ENCODE measurements at regions not wholly inside any gene's neighbourhood (a gene's known extent, or its start where the extent isn't known, plus 50 kb on each side); places are given as distances from the start of the nearest gene placed in this dataset.

- DNase-seq (ENCODE audit: low read depth) = no peak
Measured at GRCh38 chr13:34816245-34816884, 125.7 kb upstream of the NBEA start.

GRCh38 chr13:34816908-34817665 is 125.0 kb upstream of the NBEA start:
- DNase-seq (ENCODE audit: low read depth) = no peak

- DNase-seq (ENCODE audit: low read depth) = no peak
Measured at GRCh38 chr13:34822650-34823049, 119.4 kb upstream of the NBEA start.

- DNase-seq (ENCODE audit: low read depth) = no peak
Measured at GRCh38 chr13:34826432-34826831, 115.6 kb upstream of the NBEA start.

- DNase-seq (ENCODE audit: low read depth) = no peak
Measured at GRCh38 chr13:34833562-34834182, 108.4 kb upstream of the NBEA start.

- no peak for DNase-seq (ENCODE audit: low read depth)
Measured at GRCh38 chr13:34842466-34842865, 99.6 kb upstream of the NBEA start.

GRCh38 chr13:34847766-34848165 is 94.3 kb upstream of the NBEA start:
- no peak for DNase-seq (ENCODE audit: low read depth)

- DNase-seq (ENCODE audit: low read depth) = no peak
Measured at GRCh38 chr13:34849406-34849805, 92.7 kb upstream of the NBEA start.

- no peak for DNase-seq (ENCODE audit: low read depth)
Measured at GRCh38 chr13:34853161-34853560, 88.9 kb upstream of the NBEA start.

GRCh38 chr13:34857558-34858325 is 84.3 kb upstream of the NBEA start:
- DNase-seq (ENCODE audit: low read depth) = no peak

GRCh38 chr13:34862311-34862710 is 79.8 kb upstream of the NBEA start:
- no peak for DNase-seq (ENCODE audit: low read depth)

GRCh38 chr13:34862716-34863115 is 79.4 kb upstream of the NBEA start:
- DNase-seq (ENCODE audit: low read depth) = no peak

- no peak for DNase-seq (ENCODE audit: low read depth)
Measured at GRCh38 chr13:34863360-34864135, 78.5 kb upstream of the NBEA start.

GRCh38 chr13:34864671-34865070 is 77.4 kb upstream of the NBEA start:
- no peak for DNase-seq (ENCODE audit: low read depth)

- DNase-seq (ENCODE audit: low read depth) = no peak
Measured at GRCh38 chr13:34867590-34867989, 74.5 kb upstream of the NBEA start.

GRCh38 chr13:34868733-34869132 is 73.3 kb upstream of the NBEA start:
- DNase-seq (ENCODE audit: low read depth) = no peak

GRCh38 chr13:34869696-34870095 is 72.4 kb upstream of the NBEA start:
- DNase-seq (ENCODE audit: low read depth) = no peak

GRCh38 chr13:34878329-34878728 is 63.7 kb upstream of the NBEA start:
- DNase-seq (ENCODE audit: low read depth) = no peak

GRCh38 chr13:34879851-34880250 is 62.2 kb upstream of the NBEA start:
- DNase-seq (ENCODE audit: low read depth) = no peak

GRCh38 chr13:34881494-34881893 is 60.6 kb upstream of the NBEA start:
- no peak for DNase-seq (ENCODE audit: low read depth)

- no peak for DNase-seq (ENCODE audit: low read depth)
Measured at GRCh38 chr13:34883396-34883795, 58.7 kb upstream of the NBEA start.

- no peak for DNase-seq (ENCODE audit: low read depth)
Measured at GRCh38 chr13:34884366-34884765, 57.7 kb upstream of the NBEA start.

Data from stimulated activated CD8-positive, alpha-beta memory T cell treated with anti-CD3 and anti-CD28 coated beads, Interleukin-7, amount 100 ng/mL, for 24 hours (primary cell).